T47D (cell line): ENCODE measurements at regions not wholly inside any gene's neighbourhood (a gene's known extent, or its start where the extent isn't known, plus 50 kb on each side); places are given as distances from the start of the nearest gene placed in this dataset.

Experiments
- DNase-seq, 2 experiments: peaks; one replicate each; pipeline versions ENCODE4 v3.0.0 to v3.0.0-alpha.2; 2011 to 2012; ENCODE audit warnings: low read depth in 1 of 2, low spot score in 1 of 2
- JUND ChIP-seq: IDR thresholded peaks from 2 replicates; pipeline ENCODE4 v1.6.1; 2012; ENCODE audit warnings: low read depth
- in situ Hi-C: cut with HindIII; loops from 2 replicates; pipeline ENCODE4 v1.10.0; 2016; ENCODE audit warnings: low sequenced_read_pairs, low pct_unique_long_range_greater_than_20kb

GRCh38 chr1:25146451-25146855 lies 85.8 kb downstream of the SYF2 start:
- in situ Hi-C loops, result no loop called here
- DNase-seq, result no peak
- TF ChIP-seq JUND, result no peak

GRCh38 chr1:25145775-25146393 lies 86.4 kb downstream of the SYF2 start:
- in situ Hi-C loops, result no loop called here
- TF ChIP-seq JUND, result no peak
- no peak for DNase-seq

DNA sequence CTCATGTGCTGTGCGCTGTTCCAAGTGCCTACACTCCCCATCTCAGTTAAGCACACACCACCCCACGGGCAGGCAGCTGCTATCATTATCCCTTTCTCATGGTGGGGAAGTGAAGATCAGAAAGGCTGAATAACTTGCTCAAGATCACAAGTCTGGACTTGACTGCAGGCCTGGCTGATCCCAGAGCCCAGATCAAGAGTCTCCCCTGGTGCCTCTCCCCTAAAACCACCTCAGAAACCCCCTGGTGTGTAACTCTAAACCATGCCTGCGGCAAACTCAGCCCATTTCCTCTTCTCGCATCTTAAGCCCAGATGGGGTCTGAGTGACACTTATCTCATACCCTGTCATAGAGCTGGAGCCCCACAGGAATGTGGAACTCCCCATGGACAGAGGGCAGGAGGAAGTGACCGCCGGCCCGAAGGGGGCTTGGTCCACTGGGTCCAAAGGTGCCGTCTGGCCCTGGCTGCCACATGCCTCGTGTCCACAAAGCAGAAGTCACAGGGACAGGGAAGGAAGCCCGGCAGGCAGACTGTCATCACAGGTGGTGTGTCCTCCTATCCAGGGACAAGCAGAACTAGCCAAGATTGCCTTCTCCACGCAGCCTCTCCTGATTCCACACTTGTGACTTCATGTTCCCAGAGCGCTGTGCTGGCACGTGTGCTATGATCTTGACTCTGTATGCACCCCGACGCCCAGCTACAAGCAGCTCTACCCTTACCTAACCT lies 92.1 kb downstream of the SYF2 start:
- in situ Hi-C loops, result no loop called here
- TF ChIP-seq JUND, result no peak
- no peak for DNase-seq

DNA sequence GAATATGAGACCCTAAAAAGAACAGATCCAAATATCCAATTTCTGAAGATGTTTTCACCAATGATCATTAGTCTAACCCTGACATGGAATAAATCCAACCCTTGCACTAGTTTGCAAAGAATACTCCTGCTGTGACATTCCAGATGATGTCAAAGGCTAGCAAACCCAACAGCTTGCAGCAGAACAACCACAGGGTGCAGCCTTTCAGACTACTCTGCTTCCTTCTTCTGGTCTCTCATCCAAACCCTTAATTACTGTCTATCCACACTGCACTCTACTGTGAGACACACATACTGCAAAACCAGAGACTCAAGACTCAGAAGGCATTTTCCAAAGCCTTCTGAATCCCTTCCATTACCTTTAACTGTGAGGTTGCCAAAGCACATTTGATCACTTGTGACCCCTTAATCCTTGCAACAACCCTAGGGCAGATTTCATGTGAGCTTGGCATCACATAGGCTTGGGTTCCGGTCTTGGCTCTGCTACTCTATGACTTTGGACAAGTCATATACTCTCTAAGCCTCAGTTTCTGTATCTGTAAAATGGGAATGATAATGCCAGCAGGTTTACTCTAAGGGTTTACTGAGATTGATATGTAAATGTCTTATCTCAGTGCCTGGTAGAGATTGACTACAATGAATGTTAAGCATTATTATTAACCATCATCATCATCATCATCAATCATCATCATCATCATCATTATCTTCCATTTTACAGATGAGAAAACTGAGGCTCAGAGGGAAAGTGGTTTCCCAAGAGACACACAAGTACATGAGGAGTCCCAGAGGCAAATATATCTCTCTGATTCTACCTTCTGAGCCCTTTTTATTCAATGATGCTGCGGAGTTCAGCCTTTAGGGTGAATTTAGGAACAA lies 94.5 kb downstream of the SYF2 start:
- no peak for TF ChIP-seq JUND
- no peak for DNase-seq
- in situ Hi-C loops, result no loop called here

DNA sequence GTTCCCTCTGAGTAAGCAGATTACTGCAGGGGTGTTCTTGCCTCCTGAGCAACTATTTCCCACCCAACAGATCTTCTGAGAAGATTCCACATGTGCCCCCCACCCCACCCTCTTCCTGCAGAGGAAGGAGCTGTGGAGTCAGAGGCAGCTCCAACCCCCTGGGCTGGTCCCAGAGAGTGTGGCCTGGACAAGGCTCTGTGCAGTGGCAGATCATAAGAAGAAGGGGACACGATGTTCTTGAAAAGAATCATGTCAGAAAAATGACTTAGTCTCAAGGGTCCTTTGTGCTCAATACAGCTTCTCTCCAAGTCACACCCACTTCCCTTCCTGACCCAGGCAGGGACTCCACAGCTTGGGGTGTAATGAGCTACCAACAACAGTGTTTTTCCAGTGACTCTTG lies 95.2 kb downstream of the SYF2 start:
- in situ Hi-C loops, result no loop called here
- TF ChIP-seq JUND, result no peak
- no peak for DNase-seq

GRCh38 chr1:25135909-25136308 lies 96.4 kb downstream of the SYF2 start:
- in situ Hi-C loops, result no loop called here
- no peak for DNase-seq
- no peak for TF ChIP-seq JUND

DNA sequence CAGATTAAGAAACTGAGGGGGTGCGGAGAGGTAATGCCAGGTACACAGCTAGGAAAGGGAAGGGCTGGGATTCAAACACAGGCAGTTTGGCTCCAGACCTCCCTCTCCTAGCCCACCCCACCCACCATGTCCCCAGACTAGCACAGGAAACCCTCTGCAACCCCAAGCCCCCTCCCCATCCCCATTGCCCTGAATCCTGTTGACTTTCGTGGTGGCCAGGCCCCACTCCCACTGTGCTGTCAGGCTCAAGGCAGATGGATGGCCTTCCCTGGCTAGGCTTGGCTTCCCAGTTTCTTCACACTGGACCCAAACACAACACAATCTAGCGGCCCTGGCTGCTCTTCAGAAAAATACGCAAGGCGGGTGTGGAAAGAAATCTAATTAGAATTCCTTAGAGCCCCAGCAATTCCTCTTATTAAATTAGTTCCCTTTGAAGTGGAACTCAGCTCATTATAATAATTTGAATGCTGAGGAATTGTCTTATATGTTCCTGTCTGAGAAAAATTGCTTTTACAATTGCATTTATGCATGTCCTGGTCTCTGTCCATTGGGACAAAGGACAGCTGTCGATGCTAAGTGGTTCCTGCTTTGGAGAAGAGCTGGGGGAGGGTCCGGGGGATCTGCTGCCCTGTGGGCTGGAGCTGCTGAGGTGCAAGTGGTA lies 97.4 kb downstream of the SYF2 start:
- in situ Hi-C loops, result no loop called here
- DNase-seq, result no peak
- no peak for TF ChIP-seq JUND

GRCh38 chr1:25134307-25134706 lies 98.0 kb downstream of the SYF2 start:
- in situ Hi-C loops, result no loop called here
- no peak for DNase-seq
- no peak for TF ChIP-seq JUND

DNA sequence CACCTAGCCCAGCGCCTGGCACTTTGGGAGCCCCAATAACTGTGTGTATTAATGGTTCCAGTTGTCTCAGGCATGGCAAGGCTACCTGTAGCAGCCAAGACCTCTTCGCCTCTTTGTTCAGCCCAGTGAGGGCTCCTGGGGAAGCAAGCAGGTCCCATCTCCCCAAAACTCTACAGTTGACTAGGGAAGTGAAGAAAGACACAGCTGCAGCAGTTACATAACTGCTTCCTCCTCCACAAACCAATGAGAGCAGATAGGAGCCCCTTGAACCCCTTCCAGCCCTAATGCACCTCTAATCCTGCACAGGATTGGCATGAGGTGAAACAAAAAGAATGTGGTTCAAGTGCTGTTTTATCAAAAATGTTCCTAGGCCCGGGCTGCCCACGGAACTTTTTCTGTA lies 100.5 kb downstream of the SYF2 start:
- no peak for DNase-seq
- TF ChIP-seq JUND, result no peak
- in situ Hi-C loops, result no loop called here

- no peak for TF ChIP-seq JUND
- DNase-seq, result no peak
- in situ Hi-C loops, result no loop called here
Observed at GRCh38 chr1:25130895-25131294, 101.4 kb downstream of the SYF2 start.

GRCh38 chr1:25129380-25129779 lies 102.9 kb downstream of the SYF2 start:
- TF ChIP-seq JUND, result no peak
- no peak for DNase-seq
- in situ Hi-C loops, result no loop called here

- in situ Hi-C loops, result no loop called here
- TF ChIP-seq JUND, result no peak
- DNase-seq, result no peak
Observed at GRCh38 chr1:25128121-25128621, 104.1 kb downstream of the SYF2 start.
